HEK293T (cell line): ENCODE measurements at regions not wholly inside any gene's neighbourhood (a gene's known extent, or its start where the extent isn't known, plus 50 kb on each side); places are given as distances from the start of the nearest gene placed in this dataset.

Experiments
- CTCF ChIA-PET: fragments of 350-600 bp; formaldehyde crosslinking; extraction: SDS; loops from one replicate; lab custom pipeline; 2021; ENCODE audit warnings: antibody characterized with exemption, inconsistent platforms; lab: Yijun Ruan, JAX
- POLR2A ChIA-PET: fragments of 350-600 bp; formaldehyde crosslinking; extraction: SDS; loops from one replicate; lab custom pipeline; 2020; ENCODE audit warnings: antibody characterized with exemption, inconsistent platforms; lab: Yijun Ruan, JAX
- DNase-seq: peaks from one replicate; pipeline ENCODE4 v3.0.0; 2012; ENCODE audit warnings: mixed read lengths; ENCODE audit errors: extremely low spot score
- ARNT ChIP-seq: fragments of 450-650 bp; IDR thresholded peaks from 2 replicates; pipeline ENCODE4 v1.6.1; 2017; ENCODE audit warnings: mild to moderate bottlenecking
- BHLHE40 ChIP-seq: fragments of 450-650 bp; IDR thresholded peaks from 2 replicates; pipeline ENCODE4 v1.6.1; 2016; ENCODE audit warnings: mild to moderate bottlenecking, moderate library complexity, borderline replicate concordance
- CTBP1 ChIP-seq: fragments of 450-650 bp; IDR thresholded peaks from 2 replicates; pipeline ENCODE4 v1.6.1; 2016; ENCODE audit warnings: borderline replicate concordance
- ELF4 ChIP-seq: fragments of 450-650 bp; IDR thresholded peaks from 2 replicates; pipeline ENCODE4 v1.6.1; 2017; ENCODE audit warnings: antibody characterized with exemption
- FOXA1 ChIP-seq: fragments of 450-650 bp; IDR thresholded peaks from 2 replicates; pipeline ENCODE4 v1.6.1; 2016; ENCODE audit warnings: mild to moderate bottlenecking
- FOXK2 ChIP-seq: fragments of 450-650 bp; IDR thresholded peaks from 2 replicates; pipeline ENCODE4 v1.6.1; 2016; ENCODE audit warnings: mild to moderate bottlenecking
- FOXM1 ChIP-seq: fragments of 450-650 bp; IDR thresholded peaks from 2 replicates; pipeline ENCODE4 v1.6.1; 2017; ENCODE audit warnings: mild to moderate bottlenecking, borderline replicate concordance
- HDGF ChIP-seq: fragments of 450-650 bp; IDR thresholded peaks from 2 replicates; pipeline ENCODE4 v1.6.1; 2017; ENCODE audit warnings: antibody characterized with exemption, borderline replicate concordance
- L3MBTL2 ChIP-seq: fragments of 450-650 bp; conservative IDR thresholded peaks from 2 replicates; pipeline ENCODE4 v1.6.1; 2016; ENCODE audit warnings: mild to moderate bottlenecking
- LEF1 ChIP-seq: fragments of 450-650 bp; IDR thresholded peaks from 2 replicates; pipeline ENCODE4 v1.6.1; 2017; ENCODE audit warnings: mild to moderate bottlenecking, borderline replicate concordance
- NFRKB ChIP-seq: fragments of 450-650 bp; IDR thresholded peaks from 2 replicates; pipeline ENCODE4 v1.6.1; 2016; ENCODE audit warnings: mild to moderate bottlenecking, moderate library complexity
- SP1 ChIP-seq: fragments of 450-650 bp; IDR thresholded peaks from 2 replicates; pipeline ENCODE4 v1.6.1; 2017
- SUZ12 ChIP-seq: fragments of 450-650 bp; IDR thresholded peaks from 2 replicates; pipeline ENCODE4 v1.6.1; 2016; ENCODE audit warnings: mild to moderate bottlenecking
- TARDBP ChIP-seq: fragments of 450-650 bp; IDR thresholded peaks from 2 replicates; pipeline ENCODE4 v1.6.1; 2016
- ZNF384 ChIP-seq: fragments of 450-650 bp; IDR thresholded peaks from 2 replicates; pipeline ENCODE4 v1.6.1; 2016
- TF ChIP-seq, protein P1 (sequence below): fragments of 450-650 bp; IDR thresholded peaks from 2 replicates; pipeline ENCODE4 v1.6.1; 2016

DNA sequence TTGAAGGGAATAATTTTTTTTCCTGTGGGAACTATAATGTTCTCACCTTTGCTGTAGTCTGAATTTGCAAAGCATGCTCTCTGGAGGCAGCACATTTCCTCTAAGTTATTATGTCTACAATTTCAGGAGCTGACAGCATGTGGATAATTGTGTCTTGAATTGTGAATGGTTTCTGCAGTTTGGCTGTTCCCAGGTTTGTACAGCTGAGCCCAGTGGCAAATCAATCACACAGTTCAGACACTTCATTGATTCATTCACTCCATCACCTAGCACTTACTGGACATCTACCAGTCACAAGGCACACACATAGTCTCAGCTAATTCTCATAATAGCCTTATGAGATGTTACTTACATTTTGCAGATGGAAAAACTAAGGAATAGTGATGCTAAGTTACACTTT, 219.0 kb upstream of the ROPN1 start:
- no peak for DNase-seq
- TF ChIP-seq FOXA1 (no peak), SUZ12 (no peak), ARNT (no peak), NFRKB (no peak)
- ChIA-PET POLR2A (no interaction called here), CTCF (interaction anchor here (0.6 kb wide), 1 partner anchor 14 kb away, joined by 3 read pairs; no protein-coding TSS in a partner anchor)

DNA sequence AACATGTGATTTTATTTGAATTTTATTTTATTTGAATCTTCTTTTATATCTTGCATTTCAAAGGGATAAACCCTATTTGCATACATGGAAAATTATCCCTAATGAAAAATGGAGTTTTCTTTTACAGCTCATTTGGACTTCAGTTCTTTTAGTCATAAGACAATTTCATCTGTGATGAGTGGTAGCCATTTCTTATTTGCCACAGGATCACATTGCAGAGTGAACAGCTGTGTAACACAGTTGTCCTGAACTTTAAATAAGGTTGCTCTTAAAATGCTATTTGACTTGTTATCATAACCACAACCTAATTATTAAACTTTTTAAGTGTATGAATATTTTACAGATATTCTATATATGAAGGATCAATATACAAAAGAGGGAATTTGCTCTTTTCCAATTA, 221.7 kb upstream of the ROPN1 start:
- TF ChIP-seq ZNF384: no peak
- no peak for TF ChIP-seq FOXK2
- TF ChIP-seq NFRKB: no peak
- no peak for TF ChIP-seq FOXA1
- TF ChIP-seq ELF4: no peak
- no peak for TF ChIP-seq ARNT
- TF ChIP-seq HDGF: no peak
- no peak for TF ChIP-seq SUZ12
- TF ChIP-seq, protein P1, sequence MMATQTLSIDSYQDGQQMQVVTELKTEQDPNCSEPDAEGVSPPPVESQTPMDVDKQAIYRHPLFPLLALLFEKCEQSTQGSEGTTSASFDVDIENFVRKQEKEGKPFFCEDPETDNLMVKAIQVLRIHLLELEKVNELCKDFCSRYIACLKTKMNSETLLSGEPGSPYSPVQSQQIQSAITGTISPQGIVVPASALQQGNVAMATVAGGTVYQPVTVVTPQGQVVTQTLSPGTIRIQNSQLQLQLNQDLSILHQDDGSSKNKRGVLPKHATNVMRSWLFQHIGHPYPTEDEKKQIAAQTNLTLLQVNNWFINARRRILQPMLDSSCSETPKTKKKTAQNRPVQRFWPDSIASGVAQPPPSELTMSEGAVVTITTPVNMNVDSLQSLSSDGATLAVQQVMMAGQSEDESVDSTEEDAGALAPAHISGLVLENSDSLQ: no peak
- TF ChIP-seq TARDBP: no peak
- TF ChIP-seq L3MBTL2: no peak
- TF ChIP-seq LEF1: no peak
- no peak for TF ChIP-seq CTBP1
- TF ChIP-seq SP1: no peak
- no peak for TF ChIP-seq FOXM1
- no peak for TF ChIP-seq BHLHE40
- DNase-seq: no peak
- ChIA-PET CTCF (no interaction called here), POLR2A (no interaction called here)

DNA sequence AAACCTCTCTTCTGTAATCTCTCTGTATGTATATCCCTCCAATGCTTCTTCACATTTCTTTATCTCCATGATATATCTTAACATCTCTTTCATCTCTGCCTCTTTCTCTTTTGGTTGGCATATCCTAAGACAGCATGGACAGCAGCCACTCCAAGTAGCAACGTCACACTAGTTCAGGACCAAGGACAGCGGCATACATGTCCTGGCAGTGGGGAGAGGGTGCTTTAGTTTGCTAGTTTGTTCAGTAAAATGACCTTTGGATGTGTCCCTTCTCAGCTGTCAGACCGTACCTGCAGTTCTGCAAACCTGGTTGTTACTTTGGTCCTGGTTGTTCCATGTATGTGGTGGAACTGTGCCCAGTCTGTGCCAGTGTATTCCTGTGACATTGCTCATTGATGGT, 225.6 kb upstream of the ROPN1 start:
- POLR2A ChIA-PET: no interaction called here

DNA sequence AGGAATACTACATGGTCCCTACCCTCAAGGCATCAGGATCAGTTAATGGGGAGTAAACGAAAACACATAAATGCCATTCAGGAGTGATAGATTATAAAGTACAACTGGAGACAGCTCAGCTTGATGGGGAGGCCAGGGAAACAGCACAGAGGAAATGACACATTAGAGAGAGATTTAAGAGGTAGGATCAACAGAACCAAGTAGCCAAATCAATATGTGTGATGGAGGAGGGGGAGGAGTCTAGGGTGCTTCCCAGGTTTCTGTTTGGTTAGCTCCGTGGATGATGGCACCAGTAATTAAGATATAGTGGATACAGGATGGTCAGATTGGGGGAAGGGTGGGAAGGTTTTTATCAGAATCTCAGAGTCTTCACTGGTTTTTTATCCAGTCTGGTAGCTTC, 229.5 kb upstream of the ROPN1 start:
- ChIA-PET POLR2A (no interaction called here), CTCF (no interaction called here)
- TF ChIP-seq TARDBP: no peak
- TF ChIP-seq, protein P1: no peak
- no peak for TF ChIP-seq ARNT
- TF ChIP-seq L3MBTL2: no peak
- no peak for TF ChIP-seq ZNF384
- no peak for TF ChIP-seq BHLHE40
- TF ChIP-seq HDGF: no peak
- TF ChIP-seq ELF4: no peak
- TF ChIP-seq FOXK2: no peak
- TF ChIP-seq SUZ12: no peak
- TF ChIP-seq NFRKB: no peak
- TF ChIP-seq LEF1: no peak
- no peak for TF ChIP-seq CTBP1
- no peak for TF ChIP-seq FOXM1
- no peak for TF ChIP-seq FOXA1
- TF ChIP-seq SP1: no peak
- DNase-seq: no peak

More for the DNA sequence above, 225.6 kb upstream of the ROPN1 start:
- TF ChIP-seq FOXA1: no peak
- TF ChIP-seq TARDBP: no peak
- TF ChIP-seq FOXM1: no peak
- no peak for TF ChIP-seq ELF4
- TF ChIP-seq FOXK2: no peak
- no peak for TF ChIP-seq CTBP1
- no peak for TF ChIP-seq BHLHE40
- TF ChIP-seq SP1: no peak
- TF ChIP-seq, protein P1: no peak
- CTCF ChIA-PET: no interaction called here
- DNase-seq: peak; percentile 60

DNA sequence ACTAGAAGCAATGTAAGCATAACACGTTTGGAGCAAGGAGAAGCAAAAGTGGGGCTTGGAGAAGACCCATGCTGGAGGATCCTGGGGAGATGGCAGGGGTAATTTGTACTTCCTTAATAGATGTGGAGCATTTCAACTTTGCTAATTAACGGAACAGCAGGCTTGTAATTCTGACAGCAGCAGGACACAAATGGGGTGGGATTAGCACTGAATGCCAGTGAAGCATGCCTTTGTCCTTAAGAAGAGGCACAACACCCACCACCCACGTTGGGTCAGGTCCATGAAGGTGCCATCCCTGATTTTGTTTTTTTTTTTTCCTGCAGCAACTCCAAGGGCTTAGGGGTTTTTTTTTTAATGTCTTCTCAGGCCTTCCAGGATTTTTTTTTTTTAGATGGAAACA, 231.9 kb upstream of the ROPN1 start:
- no peak for DNase-seq
- ChIA-PET CTCF (no interaction called here), POLR2A (no interaction called here)
- TF ChIP-seq LEF1: no peak
- TF ChIP-seq, protein P1: no peak
- no peak for TF ChIP-seq HDGF
- no peak for TF ChIP-seq FOXK2
- no peak for TF ChIP-seq FOXA1
- TF ChIP-seq TARDBP: no peak
- no peak for TF ChIP-seq BHLHE40
- no peak for TF ChIP-seq SUZ12
- TF ChIP-seq NFRKB: no peak
- no peak for TF ChIP-seq ELF4
- no peak for TF ChIP-seq ZNF384
- no peak for TF ChIP-seq FOXM1
- no peak for TF ChIP-seq SP1

DNA sequence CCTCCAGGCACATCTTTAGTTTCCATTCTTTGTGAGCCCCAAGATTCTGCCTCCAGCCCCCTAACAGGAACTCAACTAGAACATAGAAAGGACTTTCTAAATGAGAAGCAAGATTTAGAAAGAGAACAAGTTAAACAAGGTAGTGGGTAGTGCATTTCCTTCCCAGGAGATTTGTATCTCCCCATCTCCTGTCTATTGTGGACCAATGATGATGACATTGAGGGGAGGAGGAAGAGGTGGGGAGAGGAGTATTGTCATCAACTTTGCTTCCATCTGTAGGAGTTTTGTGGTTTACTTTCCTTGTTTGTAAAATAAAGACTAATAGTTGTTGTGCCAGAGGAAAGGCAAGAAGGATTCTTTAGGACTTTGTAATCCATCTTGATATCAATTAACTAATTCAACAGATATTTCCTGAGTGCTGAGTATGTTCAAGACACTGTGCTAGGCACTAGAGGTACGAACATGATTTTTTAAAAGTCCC, 235.3 kb upstream of the ROPN1 start:
- CTCF ChIA-PET: no interaction called here
- no peak for DNase-seq
- TF ChIP-seq FOXA1 (no peak), ARNT (no peak), BHLHE40 (no peak), SUZ12 (no peak), NFRKB (no peak), ZNF384 (no peak), TARDBP (no peak), ELF4 (no peak), FOXK2 (no peak), L3MBTL2 (no peak), HDGF (no peak), CTBP1 (no peak), FOXM1 (no peak), LEF1 (no peak), SP1 (no peak)
- TF ChIP-seq, protein P1: no peak

More for the DNA sequence above, 235.3 kb upstream of the ROPN1 start:
- POLR2A ChIA-PET: no interaction called here
